ENCODE measurements at regions not wholly inside any gene's neighbourhood (a gene's known extent, or its start where the extent isn't known, plus 50 kb on each side); places are given as distances from the start of the nearest gene placed in this dataset.

- no peaks in the 10 kb centered on the region for H3K36me3 Mint-ChIP-seq (ENCODE audit: low read depth)
- H3K27me3 Mint-ChIP-seq (ENCODE audit: low read depth) = peaks cover 4% of the 10 kb centered on the region
- TF ChIP-seq, protein P1, sequence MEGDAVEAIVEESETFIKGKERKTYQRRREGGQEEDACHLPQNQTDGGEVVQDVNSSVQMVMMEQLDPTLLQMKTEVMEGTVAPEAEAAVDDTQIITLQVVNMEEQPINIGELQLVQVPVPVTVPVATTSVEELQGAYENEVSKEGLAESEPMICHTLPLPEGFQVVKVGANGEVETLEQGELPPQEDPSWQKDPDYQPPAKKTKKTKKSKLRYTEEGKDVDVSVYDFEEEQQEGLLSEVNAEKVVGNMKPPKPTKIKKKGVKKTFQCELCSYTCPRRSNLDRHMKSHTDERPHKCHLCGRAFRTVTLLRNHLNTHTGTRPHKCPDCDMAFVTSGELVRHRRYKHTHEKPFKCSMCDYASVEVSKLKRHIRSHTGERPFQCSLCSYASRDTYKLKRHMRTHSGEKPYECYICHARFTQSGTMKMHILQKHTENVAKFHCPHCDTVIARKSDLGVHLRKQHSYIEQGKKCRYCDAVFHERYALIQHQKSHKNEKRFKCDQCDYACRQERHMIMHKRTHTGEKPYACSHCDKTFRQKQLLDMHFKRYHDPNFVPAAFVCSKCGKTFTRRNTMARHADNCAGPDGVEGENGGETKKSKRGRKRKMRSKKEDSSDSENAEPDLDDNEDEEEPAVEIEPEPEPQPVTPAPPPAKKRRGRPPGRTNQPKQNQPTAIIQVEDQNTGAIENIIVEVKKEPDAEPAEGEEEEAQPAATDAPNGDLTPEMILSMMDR (conservative IDR thresholded peaks at IDR 0.05) = no peak
- peaks cover 2% of the 10 kb centered on the region for H3K9me3 Mint-ChIP-seq
- H3K4me1 Mint-ChIP-seq = no peaks in the 10 kb centered on the region
- no peak for DNase-seq (ENCODE audit: low read depth, low spot score)
- H3K27ac Mint-ChIP-seq (ENCODE audit: unreplicated experiment) = no peak overlapping the region
- no peak overlapping the region for H3K4me3 Mint-ChIP-seq
Measured at GRCh38 chr5:158154226-158155005, 295.5 kb upstream of the CLINT1 start.

GRCh38 chr5:158153508-158153907 lies 294.6 kb upstream of the CLINT1 start:
- no peak for DNase-seq (ENCODE audit: low read depth, low spot score)
- TF ChIP-seq, protein P1 (conservative IDR thresholded peaks at IDR 0.05) = no peak
- Mint-ChIP-seq H3K36me3 (ENCODE audit: low read depth) (no peaks in the 10 kb centered on the region), H3K9me3 (no peaks in the 10 kb centered on the region), H3K4me1 (no peaks in the 10 kb centered on the region), H3K27ac (ENCODE audit: unreplicated experiment) (no peak overlapping the region), H3K27me3 (ENCODE audit: low read depth) (peaks cover 10% of the 10 kb centered on the region), H3K4me3 (no peak overlapping the region)

DNA sequence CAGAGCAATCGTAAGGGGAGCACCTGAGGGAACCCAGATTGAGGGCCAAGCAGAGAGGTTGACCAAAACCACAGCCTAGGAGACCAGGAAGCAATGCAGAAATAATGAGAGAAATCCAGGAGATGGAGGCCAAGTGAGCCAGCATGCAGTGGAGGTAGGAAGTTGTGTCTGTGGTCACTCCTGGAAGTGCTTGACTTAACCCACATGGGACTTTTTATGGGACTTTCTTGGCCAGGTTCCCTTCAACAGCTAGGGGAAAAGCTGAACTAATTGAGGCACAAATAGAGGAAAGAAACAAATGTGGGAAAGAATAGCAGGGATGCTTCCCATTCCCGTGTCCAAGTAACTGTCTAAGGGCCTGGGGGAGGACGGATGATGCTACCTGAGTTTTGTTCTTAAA lies 293.2 kb upstream of the CLINT1 start:
- DNase-seq (ENCODE audit: low read depth, low spot score) = no peak
- Mint-ChIP-seq H3K9me3 (no peaks in the 10 kb centered on the region), H3K36me3 (ENCODE audit: low read depth) (no peaks in the 10 kb centered on the region), H3K27me3 (ENCODE audit: low read depth) (peaks cover 11% of the 10 kb centered on the region), H3K4me1 (no peaks in the 10 kb centered on the region), H3K4me3 (no peak overlapping the region), H3K27ac (ENCODE audit: unreplicated experiment) (no peak overlapping the region)
- TF ChIP-seq, protein P1 (conservative IDR thresholded peaks at IDR 0.05) = no peak

DNA sequence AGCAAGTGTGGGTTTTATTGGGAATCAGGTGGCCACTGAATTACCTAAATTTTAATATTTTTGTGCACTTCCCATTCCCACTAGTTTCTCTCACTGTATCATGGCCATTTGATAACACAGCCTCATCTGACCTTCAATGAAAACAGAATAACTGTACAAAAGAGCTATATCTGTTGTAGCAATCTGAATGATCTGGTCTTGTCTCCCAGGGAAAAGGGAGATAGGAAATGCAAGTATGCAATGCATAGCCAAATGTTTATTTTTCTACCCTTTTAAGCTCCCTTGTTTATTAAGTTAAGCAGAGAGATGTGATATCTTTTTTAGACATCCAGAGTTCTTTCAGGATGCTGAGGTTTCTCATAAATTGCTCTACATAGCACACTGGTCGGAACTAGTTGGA lies 288.3 kb upstream of the CLINT1 start:
- H3K36me3 Mint-ChIP-seq (ENCODE audit: low read depth) = no peaks in the 10 kb centered on the region
- no peak overlapping the region for H3K4me3 Mint-ChIP-seq
- TF ChIP-seq, protein P1 (conservative IDR thresholded peaks at IDR 0.05) = no peak
- H3K4me1 Mint-ChIP-seq = no peaks in the 10 kb centered on the region
- DNase-seq (ENCODE audit: low read depth, low spot score) = no peak
- peaks cover 8% of the 10 kb centered on the region for H3K27me3 Mint-ChIP-seq (ENCODE audit: low read depth)
- no peak overlapping the region for H3K27ac Mint-ChIP-seq (ENCODE audit: unreplicated experiment)
- no peaks in the 10 kb centered on the region for H3K9me3 Mint-ChIP-seq

GRCh38 chr5:158145827-158146226 lies 286.9 kb upstream of the CLINT1 start:
- Mint-ChIP-seq H3K4me3 (no peak overlapping the region), H3K27me3 (ENCODE audit: low read depth) (peaks cover 8% of the 10 kb centered on the region), H3K4me1 (no peaks in the 10 kb centered on the region), H3K27ac (ENCODE audit: unreplicated experiment) (no peak overlapping the region), H3K9me3 (no peaks in the 10 kb centered on the region), H3K36me3 (ENCODE audit: low read depth) (no peaks in the 10 kb centered on the region)
- DNase-seq (ENCODE audit: low read depth, low spot score) = no peak
- TF ChIP-seq, protein P1 (conservative IDR thresholded peaks at IDR 0.05) = no peak

Data from neural crest cell (in vitro differentiated cells).